GM18868 (cell line): ENCODE measurements at regions not wholly inside any gene's neighbourhood (a gene's known extent, or its start where the extent isn't known, plus 50 kb on each side); places are given as distances from the start of the nearest gene placed in this dataset.

Experiments
- ATAC-seq: cut with Tn5 transposase; IDR thresholded peaks from one replicate; pipeline ENCODE4 v1.9.1; 2021; ENCODE audit warnings: mild to moderate bottlenecking, moderate library complexity; ENCODE audit not compliant: unreplicated experiment

GRCh38 chr2:58913082-58913726, 672.1 kb upstream of the FANCL start:
- ATAC-seq, result no peak

- ATAC-seq, result no peak
Measured at GRCh38 chr2:58911877-58912276, 670.8 kb upstream of the FANCL start.

- ATAC-seq, result no peak
Measured at GRCh38 chr2:58908501-58909154, 667.5 kb upstream of the FANCL start.

- no peak for ATAC-seq
Measured at GRCh38 chr2:58907644-58908043, 666.5 kb upstream of the FANCL start.

- ATAC-seq, result no peak
Measured at GRCh38 chr2:58906081-58906645, 665.0 kb upstream of the FANCL start.

- ATAC-seq, result no peak
Measured at GRCh38 chr2:58904095-58904494, 663.0 kb upstream of the FANCL start.

GRCh38 chr2:58903427-58903826, 662.3 kb upstream of the FANCL start:
- ATAC-seq, result no peak

GRCh38 chr2:58900246-58901027, 659.3 kb upstream of the FANCL start:
- ATAC-seq, result no peak

GRCh38 chr2:58899692-58900091, 658.6 kb upstream of the FANCL start:
- no peak for ATAC-seq

- ATAC-seq, result no peak
Measured at GRCh38 chr2:58896638-58897037, 655.5 kb upstream of the FANCL start.

GRCh38 chr2:58895857-58896256, 654.7 kb upstream of the FANCL start:
- no peak for ATAC-seq

- ATAC-seq, result no peak
Measured at GRCh38 chr2:58893656-58894351, 652.7 kb upstream of the FANCL start.

GRCh38 chr2:58891828-58892377, 650.8 kb upstream of the FANCL start:
- no peak for ATAC-seq

- ATAC-seq, result peak; percentile 44
Measured at GRCh38 chr2:58890865-58891525, 649.9 kb upstream of the FANCL start.

GRCh38 chr2:58886009-58886408, 644.9 kb upstream of the FANCL start:
- no peak for ATAC-seq

- no peak for ATAC-seq
Measured at GRCh38 chr2:58879834-58880233, 638.7 kb upstream of the FANCL start.

GRCh38 chr2:58878778-58879177, 637.7 kb upstream of the FANCL start:
- ATAC-seq, result no peak

GRCh38 chr2:58876126-58876525, 635.0 kb upstream of the FANCL start:
- ATAC-seq, result no peak

- ATAC-seq, result no peak
Measured at GRCh38 chr2:58875436-58875835, 634.3 kb upstream of the FANCL start.

- peak; percentile 88 for ATAC-seq
Measured at GRCh38 chr2:58871469-58872142, 630.5 kb upstream of the FANCL start.
